HCT116 (cell line): ENCODE measurements at regions not wholly inside any gene's neighbourhood (a gene's known extent, or its start where the extent isn't known, plus 50 kb on each side); places are given as distances from the start of the nearest gene placed in this dataset.

Experiments used
- ATAC-seq: fragments of 200-7000 bp; cut with Tn5 transposase; 2 replicates; pipeline ENCODE4 v1.9.1; 2020; ENCODE audit warnings: mild to moderate bottlenecking, moderate library complexity
- BruUV-seq: library from RNA; stranded (reverse); fragments of 400-500 nt; replicated peaks from 2 replicates; lab custom pipeline; 2021; lab: Mats Ljungman, UMichigan
- CTCF ChIA-PET: fragments of 300-600 bp; sonication (Branson Sonifier 250); formaldehyde crosslinking; loops from one replicate; lab custom pipeline; 2021; ENCODE audit warnings: antibody characterized with exemption; lab: Charles Lee
- POLR2A ChIA-PET: fragments of 300-600, 350-600 bp; sonication (Branson Sonifier 250); formaldehyde crosslinking; loops from one replicate; lab custom pipeline; 2021; ENCODE audit warnings: antibody characterized with exemption; lab: Charles Lee
- RAD21 ChIA-PET, 2 experiments: fragments of 300-600 bp; sonication (Branson Sonifier 250); formaldehyde crosslinking; loops; one replicate each; lab custom pipeline; 2023; ENCODE audit warnings: low total read pairs in 2 of 2; ENCODE audit not compliant: uncharacterized antibody in 2 of 2, unreplicated experiment in 2 of 2, low non-redundant PET in 1 of 2; lab: Charles Lee
- DNase-seq: peaks from one replicate; pipeline ENCODE4 v3.0.0-alpha.2; 2010; ENCODE audit warnings: low read depth, low spot score
- H2AFZ ChIP-seq: fragments of 200-600 bp; shearing (Covaris generic), sonication (generic); 2 replicates; pipeline ENCODE4 v1.6.1; 2017; ENCODE audit warnings: low read depth, mixed run types, mixed read lengths, antibody characterized with exemption, low read length; ENCODE audit not compliant: poor library complexity, severe bottlenecking
- H3K27ac ChIP-seq: 2 replicates; pipeline ENCODE4 v1.5.1; 2012; ENCODE audit warnings: low read depth, low read length
- H3K27me3 ChIP-seq: fragments of 200-600 bp; sonication (generic); 2 replicates; pipeline ENCODE4 v1.6.1; 2016; ENCODE audit warnings: mixed run types, low read length, mixed read lengths; ENCODE audit not compliant: insufficient read depth
- H3K36me3 ChIP-seq, 2 experiments: fragments of 200-500 bp in 1 of 2; fragments of 200-600 bp in 1 of 2; sonication (Bioruptor generic) in 1 of 2; sonication (generic) in 1 of 2; 2 replicates each; pipeline versions ENCODE4 v1.5.1 to v1.6.1; 2014 to 2016; ENCODE audit warnings: low read length in 2 of 2, inconsistent platforms in 1 of 2, mixed read lengths in 1 of 2, mixed run types in 1 of 2; ENCODE audit not compliant: insufficient read depth in 2 of 2, control insufficient read depth in 1 of 2
- H3K4me1 ChIP-seq, 2 experiments: fragments of 200-600 bp in 1 of 2; sonication (generic) in 1 of 2; 2 replicates each; pipeline versions ENCODE4 v1.5.1 to v1.6.1; 2012 to 2017; ENCODE audit warnings: low read length in 2 of 2, inconsistent platforms in 1 of 2, mild to moderate bottlenecking in 1 of 2, mixed read lengths in 1 of 2, mixed run types in 1 of 2, moderate library complexity in 1 of 2; ENCODE audit not compliant: insufficient read depth in 2 of 2, control insufficient read depth in 1 of 2
- H3K4me2 ChIP-seq: fragments of 200-600 bp; sonication (generic); 2 replicates; pipeline ENCODE4 v1.6.1; 2017; ENCODE audit warnings: mixed run types, low read length, mixed read lengths
- H3K4me3 ChIP-seq, 2 experiments: fragments of 200-600 bp in 1 of 2; sonication (generic) in 1 of 2; replicated peaks in 1 of 2; 2 replicates each; pipeline ENCODE4 v1.5.1; 2011 to 2016; ENCODE audit warnings: low read length in 2 of 2, control low read depth in 1 of 2, low read depth in 1 of 2, mild to moderate bottlenecking in 1 of 2, mixed read lengths in 1 of 2, mixed run types in 1 of 2
- H3K79me2 ChIP-seq: fragments of 200-600 bp; sonication (generic); 2 replicates; pipeline ENCODE4 v1.6.1; 2017; ENCODE audit warnings: mild to moderate bottlenecking, mixed run types, low read length, moderate library complexity, mixed read lengths; ENCODE audit not compliant: insufficient read depth
- H3K9ac ChIP-seq: fragments of 200-600 bp; sonication (generic); 2 replicates; pipeline ENCODE4 v1.6.1; 2016; ENCODE audit warnings: low read length, mixed read lengths
- H3K9me2 ChIP-seq: fragments of 200-600 bp; sonication (generic), shearing (Covaris generic); 2 replicates; pipeline ENCODE4 v1.6.1; 2017; ENCODE audit warnings: mixed run types, mild to moderate bottlenecking, moderate library complexity; ENCODE audit not compliant: insufficient read depth
- H3K9me3 ChIP-seq, 2 experiments: fragments of 200-500 bp in 1 of 2; fragments of 200-600 bp in 1 of 2; sonication (Bioruptor generic) in 1 of 2; sonication (generic) in 1 of 2; 2 replicates each; pipeline ENCODE4 v1.6.1; 2014 to 2017; ENCODE audit warnings: low read length in 2 of 2, mixed read lengths in 2 of 2, inconsistent platforms in 1 of 2, low read depth in 1 of 2, mild to moderate bottlenecking in 1 of 2, mixed run types in 1 of 2, moderate library complexity in 1 of 2; ENCODE audit not compliant: control insufficient read depth in 1 of 2, insufficient read depth in 1 of 2
- H4K20me1 ChIP-seq: fragments of 200-600 bp; sonication (generic), shearing (Covaris generic); 2 replicates; pipeline ENCODE4 v1.6.1; 2017; ENCODE audit warnings: mixed run types, mild to moderate bottlenecking, moderate library complexity; ENCODE audit not compliant: insufficient read depth
- CEBPB ChIP-seq: IDR thresholded peaks from 2 replicates; pipeline ENCODE4 v1.6.1; 2012; ENCODE audit warnings: low read depth
- EGR1 ChIP-seq: IDR thresholded peaks from 2 replicates; pipeline ENCODE4 v1.6.1; 2012; ENCODE audit warnings: low read depth
- ELF1 ChIP-seq: IDR thresholded peaks from 2 replicates; pipeline ENCODE4 v1.6.1; 2012; ENCODE audit warnings: low read depth, borderline replicate concordance
- EZH2 ChIP-seq: fragments of 200-600 bp; sonication (generic); IDR thresholded peaks from 2 replicates; pipeline ENCODE4 v1.6.1; 2017; ENCODE audit warnings: antibody characterized with exemption, mixed run types
- EZH2phosphoT487 ChIP-seq: fragments of 200-600 bp; IDR thresholded peaks from 2 replicates; pipeline ENCODE4 v1.6.1; 2018; ENCODE audit warnings: antibody characterized with exemption, borderline replicate concordance
- FOSL1 ChIP-seq: IDR thresholded peaks from 2 replicates; pipeline ENCODE4 v1.6.1; 2012; ENCODE audit warnings: low read depth
- JUND ChIP-seq: IDR thresholded peaks from 2 replicates; pipeline ENCODE4 v1.6.1; 2012
- POLR2AphosphoS5 ChIP-seq: IDR thresholded peaks from 2 replicates; pipeline ENCODE4 v1.6.1; 2011; ENCODE audit warnings: mild to moderate bottlenecking, low read depth, low read length, moderate library complexity
- RAD21 ChIP-seq: IDR thresholded peaks from 2 replicates; pipeline ENCODE4 v1.6.1; 2012; ENCODE audit warnings: low read depth, mild to moderate bottlenecking
- SIN3A ChIP-seq: IDR thresholded peaks from 2 replicates; pipeline ENCODE4 v1.6.1; 2012; ENCODE audit warnings: low read depth
- SP1 ChIP-seq: IDR thresholded peaks from 2 replicates; pipeline ENCODE4 v1.6.1; 2012; ENCODE audit warnings: low read depth
- SRF ChIP-seq: IDR thresholded peaks from 2 replicates; pipeline ENCODE4 v1.6.1; 2012; ENCODE audit warnings: low read depth
- TCF7L2 ChIP-seq: IDR thresholded peaks from 2 replicates; pipeline ENCODE4 v1.7.0; 2011; ENCODE audit warnings: borderline replicate concordance, inconsistent platforms; ENCODE audit not compliant: insufficient read depth, insufficient read length; ENCODE audit errors: extremely low read depth
- YY1 ChIP-seq: IDR thresholded peaks from 2 replicates; pipeline ENCODE4 v1.6.1; 2011; ENCODE audit warnings: low read length, low read depth, moderate library complexity, mild to moderate bottlenecking; ENCODE audit not compliant: insufficient replicate concordance; ENCODE audit errors: extremely low read depth
- ZFX ChIP-seq: fragments of 450-650 bp; IDR thresholded peaks from 2 replicates; pipeline ENCODE4 v1.6.1; 2017
- ZNF274 ChIP-seq: fragments of 200-500 bp; sonication (Bioruptor generic); IDR thresholded peaks from 2 replicates; pipeline ENCODE4 v1.6.1; 2014; ENCODE audit warnings: mild to moderate bottlenecking, low read depth, low read length, inconsistent platforms
- intact Hi-C: fragments of 100-400 bp; cut with micrococcal nuclease; formaldehyde crosslinking; loops from 2 replicates; pipeline ENCODE4 v1.10.0; 2022
- TF ChIP-seq, protein P1 (sequence below): IDR thresholded peaks from 2 replicates; pipeline ENCODE4 v1.6.1; 2012
- TF ChIP-seq, protein P2 (sequence below), 3 experiments: fragments of 200-600 bp in 1 of 3; sonication (generic) in 1 of 3; IDR thresholded peaks in 2 of 3; conservative IDR thresholded peaks in 1 of 3; 2 replicates each; pipeline ENCODE4 v1.5.1; 2012 to 2017; ENCODE audit warnings: low read depth in 2 of 3, low read length in 2 of 3, antibody characterized with exemption in 1 of 3, borderline replicate concordance in 1 of 3, control low read depth in 1 of 3, mild to moderate bottlenecking in 1 of 3, mixed read lengths in 1 of 3, mixed run types in 1 of 3, moderate library complexity in 1 of 3; ENCODE audit not compliant: insufficient read depth in 1 of 3
- TF ChIP-seq, protein P3 (sequence below): IDR thresholded peaks from 2 replicates; pipeline ENCODE4 v1.6.1; 2012
- TF ChIP-seq, protein P4 (sequence below): IDR thresholded peaks from 2 replicates; pipeline ENCODE4 v1.6.1; 2011; ENCODE audit warnings: mild to moderate bottlenecking, low read length, moderate library complexity; ENCODE audit not compliant: insufficient replicate concordance; ENCODE audit errors: extremely low read depth

DNA sequence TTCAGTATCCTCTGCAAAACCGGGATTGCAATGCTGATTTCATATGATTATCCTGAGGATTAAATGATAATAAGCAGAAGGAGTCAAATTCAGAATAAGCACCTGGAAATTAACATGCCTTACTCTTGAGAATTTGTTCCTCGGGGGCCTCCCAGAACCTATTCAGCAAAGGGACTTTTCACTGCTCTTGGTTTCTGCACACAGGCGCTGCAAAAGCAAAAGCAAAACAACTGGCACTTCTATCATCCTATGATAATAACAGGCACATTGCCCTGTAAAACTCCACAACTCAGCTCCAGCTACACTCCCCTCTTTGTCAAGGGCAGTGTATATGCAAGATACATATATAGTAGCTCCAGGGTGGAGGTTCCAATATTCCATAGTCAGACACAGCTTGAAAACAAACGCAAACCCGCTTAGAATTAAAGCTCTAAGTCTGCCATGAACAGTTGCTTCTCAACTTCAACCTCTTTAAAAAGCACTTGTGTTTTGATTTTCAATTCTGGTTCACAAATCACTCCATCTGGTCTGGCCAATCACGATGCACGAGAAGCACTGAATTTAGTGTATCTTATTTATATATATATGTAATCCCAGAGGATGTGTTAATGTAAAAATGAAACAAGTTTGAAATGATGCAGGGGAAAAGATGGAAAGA, 119.9 kb upstream of the PTER start:
- intact Hi-C loops: loop anchor here (10.0 kb wide), 1 partner anchor 458 kb away; no protein-coding TSS in a partner anchor
- no peaks in the 10 kb centered on the region for H3K9me2 ChIP-seq
- no peak overlapping the region for H3K4me2 ChIP-seq
- H2AFZ ChIP-seq: no peak overlapping the region
- H3K36me3 ChIP-seq: no peaks in the 10 kb centered on the region
- DNase-seq (no peak), ATAC-seq (no peak)
- no peaks in the 10 kb centered on the region for H3K4me1 ChIP-seq
- H3K4me3 ChIP-seq: no peak overlapping the region
- H3K27ac ChIP-seq: no peak overlapping the region
- no peak overlapping the region for H3K9ac ChIP-seq
- no peaks in the 10 kb centered on the region for H3K9me3 ChIP-seq
- no peaks in the 10 kb centered on the region for H3K79me2 ChIP-seq
- CTCF ChIA-PET: interaction anchor here (0.6 kb wide), 1 partner anchor 39 kb away, joined by 4 read pairs; no protein-coding TSS in a partner anchor
- H4K20me1 ChIP-seq: no peaks in the 10 kb centered on the region
- POLR2A ChIA-PET: no interaction called here
- TF ChIP-seq SP1: no peak
- TF ChIP-seq, protein P1, sequence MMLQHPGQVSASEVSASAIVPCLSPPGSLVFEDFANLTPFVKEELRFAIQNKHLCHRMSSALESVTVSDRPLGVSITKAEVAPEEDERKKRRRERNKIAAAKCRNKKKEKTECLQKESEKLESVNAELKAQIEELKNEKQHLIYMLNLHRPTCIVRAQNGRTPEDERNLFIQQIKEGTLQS: no peak
- TF ChIP-seq POLR2AphosphoS5: no peak
- no peak for TF ChIP-seq ELF1
- no peak for TF ChIP-seq EGR1
- TF ChIP-seq FOSL1: no peak
- no peak for TF ChIP-seq CEBPB
- TF ChIP-seq, protein P2, sequence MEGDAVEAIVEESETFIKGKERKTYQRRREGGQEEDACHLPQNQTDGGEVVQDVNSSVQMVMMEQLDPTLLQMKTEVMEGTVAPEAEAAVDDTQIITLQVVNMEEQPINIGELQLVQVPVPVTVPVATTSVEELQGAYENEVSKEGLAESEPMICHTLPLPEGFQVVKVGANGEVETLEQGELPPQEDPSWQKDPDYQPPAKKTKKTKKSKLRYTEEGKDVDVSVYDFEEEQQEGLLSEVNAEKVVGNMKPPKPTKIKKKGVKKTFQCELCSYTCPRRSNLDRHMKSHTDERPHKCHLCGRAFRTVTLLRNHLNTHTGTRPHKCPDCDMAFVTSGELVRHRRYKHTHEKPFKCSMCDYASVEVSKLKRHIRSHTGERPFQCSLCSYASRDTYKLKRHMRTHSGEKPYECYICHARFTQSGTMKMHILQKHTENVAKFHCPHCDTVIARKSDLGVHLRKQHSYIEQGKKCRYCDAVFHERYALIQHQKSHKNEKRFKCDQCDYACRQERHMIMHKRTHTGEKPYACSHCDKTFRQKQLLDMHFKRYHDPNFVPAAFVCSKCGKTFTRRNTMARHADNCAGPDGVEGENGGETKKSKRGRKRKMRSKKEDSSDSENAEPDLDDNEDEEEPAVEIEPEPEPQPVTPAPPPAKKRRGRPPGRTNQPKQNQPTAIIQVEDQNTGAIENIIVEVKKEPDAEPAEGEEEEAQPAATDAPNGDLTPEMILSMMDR (IDR thresholded peaks at IDR 0.05 in 2 of 3, conservative IDR thresholded peaks at IDR 0.05 in 1 of 3; ENCODE audit: borderline replicate concordance in 1 of 3, insufficient read depth in 1 of 3, low read depth in 2 of 3, low read length in 2 of 3): no peak
- TF ChIP-seq, protein P3, sequence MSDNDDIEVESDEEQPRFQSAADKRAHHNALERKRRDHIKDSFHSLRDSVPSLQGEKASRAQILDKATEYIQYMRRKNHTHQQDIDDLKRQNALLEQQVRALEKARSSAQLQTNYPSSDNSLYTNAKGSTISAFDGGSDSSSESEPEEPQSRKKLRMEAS: no peak
- no peak for TF ChIP-seq SRF
- no peak for TF ChIP-seq EZH2
- TF ChIP-seq SIN3A: no peak
- no peak for TF ChIP-seq JUND
- TF ChIP-seq ZNF274: no peak
- TF ChIP-seq YY1: no peak
- TF ChIP-seq ZFX: no peak
- no peak for TF ChIP-seq TCF7L2
- no peak for TF ChIP-seq EZH2phosphoT487
- TF ChIP-seq, protein P4, sequence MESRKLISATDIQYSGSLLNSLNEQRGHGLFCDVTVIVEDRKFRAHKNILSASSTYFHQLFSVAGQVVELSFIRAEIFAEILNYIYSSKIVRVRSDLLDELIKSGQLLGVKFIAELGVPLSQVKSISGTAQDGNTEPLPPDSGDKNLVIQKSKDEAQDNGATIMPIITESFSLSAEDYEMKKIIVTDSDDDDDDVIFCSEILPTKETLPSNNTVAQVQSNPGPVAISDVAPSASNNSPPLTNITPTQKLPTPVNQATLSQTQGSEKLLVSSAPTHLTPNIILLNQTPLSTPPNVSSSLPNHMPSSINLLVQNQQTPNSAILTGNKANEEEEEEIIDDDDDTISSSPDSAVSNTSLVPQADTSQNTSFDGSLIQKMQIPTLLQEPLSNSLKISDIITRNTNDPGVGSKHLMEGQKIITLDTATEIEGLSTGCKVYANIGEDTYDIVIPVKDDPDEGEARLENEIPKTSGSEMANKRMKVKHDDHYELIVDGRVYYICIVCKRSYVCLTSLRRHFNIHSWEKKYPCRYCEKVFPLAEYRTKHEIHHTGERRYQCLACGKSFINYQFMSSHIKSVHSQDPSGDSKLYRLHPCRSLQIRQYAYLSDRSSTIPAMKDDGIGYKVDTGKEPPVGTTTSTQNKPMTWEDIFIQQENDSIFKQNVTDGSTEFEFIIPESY: no peak
- no peak for TF ChIP-seq RAD21
- RAD21 ChIA-PET: interaction anchor here in 1 of 2 experiments (0.7 kb wide), 1 partner anchor 65 kb away, joined by 3 read pairs; no protein-coding TSS in a partner anchor
- H3K27me3 ChIP-seq: peaks cover 7% of the 10 kb centered on the region
- no TSS peak for BruUV-seq
